GM19395 (cell line): ENCODE measurements at regions not wholly inside any gene's neighbourhood (a gene's known extent, or its start where the extent isn't known, plus 50 kb on each side); places are given as distances from the start of the nearest gene placed in this dataset.

Experiments
- ATAC-seq: cut with Tn5 transposase; IDR thresholded peaks from one replicate; pipeline ENCODE4 v1.9.1; 2021; ENCODE audit warnings: mild to moderate bottlenecking, moderate library complexity; ENCODE audit not compliant: unreplicated experiment

DNA sequence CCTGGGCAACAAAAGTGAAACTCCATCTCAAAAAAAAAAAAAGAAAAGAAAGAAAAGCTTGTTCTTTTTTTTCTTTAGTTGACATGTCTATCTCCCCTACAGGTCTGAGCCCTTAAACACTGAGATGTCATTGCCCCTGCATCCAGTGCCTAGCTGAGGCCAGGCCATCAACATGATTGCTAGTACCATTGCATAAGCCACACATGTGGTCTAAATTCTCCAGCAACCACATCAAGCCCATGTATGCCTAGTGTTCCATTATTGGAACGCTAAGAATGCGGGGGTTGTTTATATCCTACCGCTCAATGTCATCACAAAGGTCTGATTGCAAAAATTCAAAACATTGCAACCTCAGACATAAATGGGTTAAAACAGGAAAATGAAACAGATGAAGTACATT is 62.7 kb downstream of the NPTX2 start:
- no peak for ATAC-seq

DNA sequence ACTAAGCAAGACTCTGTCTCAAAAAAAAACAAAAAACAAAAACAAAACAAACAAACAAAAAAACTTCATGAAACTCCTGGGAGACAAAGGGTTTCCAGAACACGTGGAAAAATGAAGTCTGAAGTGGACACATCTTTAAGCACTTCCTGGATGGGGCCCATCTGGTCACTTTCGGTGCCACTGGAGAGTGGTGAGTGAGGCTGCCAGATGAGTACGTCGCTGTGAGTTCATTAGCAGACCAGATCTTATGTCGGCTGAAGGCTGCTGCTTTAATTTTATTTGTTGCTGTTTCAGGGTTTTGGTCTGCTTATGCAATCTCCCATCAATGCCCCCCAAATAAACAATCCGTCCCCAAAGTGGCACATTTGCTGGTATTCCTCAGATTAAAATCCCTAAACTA is 64.4 kb downstream of the NPTX2 start:
- ATAC-seq: no peak

DNA sequence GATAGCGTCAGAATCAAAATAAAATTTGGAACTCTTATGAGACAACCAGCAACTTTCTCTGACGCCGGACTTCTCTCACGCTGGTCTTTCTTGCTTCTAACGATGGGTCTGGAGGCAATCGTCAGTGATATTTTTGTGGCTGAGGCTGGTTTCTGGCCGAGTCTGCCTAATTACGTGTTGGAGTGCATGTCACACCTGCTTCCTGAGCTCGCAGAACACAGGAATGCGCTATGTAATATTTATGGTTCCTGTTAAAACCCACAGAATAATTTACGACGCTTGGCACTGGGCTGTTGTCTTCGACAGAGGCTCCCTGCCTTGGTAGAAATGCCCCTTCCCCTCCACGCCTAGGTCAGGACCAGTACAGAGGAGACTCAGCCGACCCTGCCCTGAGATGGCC is 64.9 kb downstream of the NPTX2 start:
- ATAC-seq: no peak

DNA sequence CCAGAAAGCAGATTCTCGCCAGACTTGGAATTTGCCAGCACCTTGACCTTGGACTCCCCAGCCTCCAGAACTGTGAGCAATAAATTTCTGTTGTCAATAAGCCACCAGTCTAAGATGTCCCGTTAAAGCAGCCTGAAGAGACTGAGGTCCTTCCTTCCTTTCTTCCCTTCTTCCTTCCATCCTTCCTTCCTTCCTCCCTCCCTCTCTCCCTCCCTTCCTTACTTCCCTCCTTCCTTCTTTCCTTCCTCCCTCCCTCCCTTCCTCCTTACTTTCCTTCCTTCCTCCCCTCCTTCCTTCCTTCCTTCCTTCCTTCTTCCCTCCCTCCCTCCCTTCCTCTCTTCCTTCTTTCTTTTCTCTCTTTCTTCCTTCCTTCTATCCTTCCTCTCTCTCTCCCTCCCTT is 66.4 kb downstream of the NPTX2 start:
- no peak for ATAC-seq

DNA sequence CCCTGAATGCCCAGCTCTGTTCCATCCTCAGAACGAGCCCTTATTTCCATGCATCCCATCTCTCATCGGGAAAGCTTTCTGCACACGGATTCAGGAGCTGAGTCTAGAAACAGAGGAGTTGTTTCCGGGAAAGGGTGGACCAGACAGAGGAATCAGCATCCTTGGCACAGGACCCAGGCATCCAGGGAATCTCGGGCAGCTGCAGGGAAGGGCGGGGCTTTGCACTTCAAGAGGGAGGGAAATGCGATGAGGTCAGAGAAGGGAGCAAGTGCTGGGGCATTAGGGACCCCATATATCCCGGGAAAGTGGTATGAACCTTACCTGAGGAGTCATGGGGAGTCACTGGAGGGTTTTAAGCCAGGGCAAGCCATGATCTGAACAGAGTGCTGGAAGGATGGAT is 68.5 kb downstream of the NPTX2 start:
- ATAC-seq: no peak

DNA sequence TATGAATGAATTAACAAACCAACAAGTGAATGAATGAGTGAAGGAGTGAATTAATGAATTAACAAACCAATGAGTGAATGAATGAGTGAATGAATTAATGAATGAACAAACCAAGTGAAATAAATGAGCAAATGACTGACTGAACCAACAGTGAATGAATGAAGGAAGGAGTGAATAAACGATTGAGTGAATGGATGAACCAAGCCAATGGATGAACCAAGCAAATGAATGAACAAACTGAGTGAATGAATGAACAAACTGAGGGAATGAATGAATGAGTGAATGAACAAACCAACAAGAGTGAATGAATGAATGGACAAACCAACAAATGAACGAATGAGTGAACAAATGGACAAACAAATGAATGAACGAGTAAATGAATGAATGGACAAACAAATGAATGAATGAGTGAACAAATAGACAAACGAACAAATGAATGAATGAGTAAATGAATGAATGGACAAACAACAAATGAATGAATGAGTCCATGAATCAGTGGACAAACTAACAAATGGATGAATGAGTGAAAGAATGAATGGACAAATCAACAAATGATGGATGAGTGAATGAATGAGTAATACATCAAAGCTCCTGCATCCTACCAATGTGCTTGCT is 69.5 kb downstream of the NPTX2 start:
- no peak for ATAC-seq

DNA sequence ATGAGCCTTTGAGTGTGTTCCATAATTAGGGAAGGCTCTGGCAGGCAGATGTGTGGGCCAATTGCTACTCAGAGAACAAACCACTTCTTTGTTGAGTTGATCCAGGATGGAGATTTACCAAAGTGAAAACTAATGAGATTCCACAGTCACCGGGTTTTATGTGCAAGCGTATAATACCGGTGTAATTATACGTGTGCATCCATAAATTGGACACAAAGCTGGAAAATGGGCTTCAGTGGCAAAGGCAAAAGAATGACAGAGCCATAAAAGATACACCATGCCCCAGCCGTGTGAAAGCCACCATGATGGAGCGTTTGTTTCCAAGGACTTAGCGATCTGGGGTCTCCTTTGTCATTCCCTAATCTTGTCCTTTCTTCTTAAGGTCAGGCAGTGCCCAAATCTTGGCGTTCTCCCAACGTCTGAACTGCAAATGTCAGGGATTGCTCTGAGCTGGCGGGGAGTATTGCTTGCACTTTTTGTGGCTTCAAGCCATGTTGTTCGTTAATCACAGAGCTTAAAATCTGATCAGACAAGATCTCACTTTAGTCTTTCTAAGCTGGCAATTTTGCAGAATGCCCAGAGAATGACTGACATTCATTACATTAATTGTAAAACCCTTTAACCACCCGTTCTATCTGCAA is 70.1 kb downstream of the NPTX2 start:
- no peak for ATAC-seq

DNA sequence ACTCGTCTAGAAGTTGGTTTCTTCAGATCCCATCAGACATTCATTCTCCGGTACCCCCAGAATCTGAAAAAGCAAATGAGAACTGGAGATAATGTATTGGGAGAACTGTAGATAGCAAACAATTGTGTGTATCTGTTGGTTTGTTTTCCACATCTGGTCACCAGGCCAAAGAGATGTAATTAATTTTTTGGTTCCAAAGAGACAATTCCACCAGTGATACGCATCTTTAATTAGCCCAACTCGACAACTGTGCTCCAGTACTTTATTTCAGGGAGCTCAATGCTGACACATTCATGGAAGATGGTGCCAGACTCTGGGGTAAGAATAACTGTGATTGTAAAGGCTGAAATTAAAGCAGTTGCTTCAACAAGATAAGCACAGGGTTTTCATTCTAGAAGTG is 74.5 kb downstream of the NPTX2 start:
- no peak for ATAC-seq

DNA sequence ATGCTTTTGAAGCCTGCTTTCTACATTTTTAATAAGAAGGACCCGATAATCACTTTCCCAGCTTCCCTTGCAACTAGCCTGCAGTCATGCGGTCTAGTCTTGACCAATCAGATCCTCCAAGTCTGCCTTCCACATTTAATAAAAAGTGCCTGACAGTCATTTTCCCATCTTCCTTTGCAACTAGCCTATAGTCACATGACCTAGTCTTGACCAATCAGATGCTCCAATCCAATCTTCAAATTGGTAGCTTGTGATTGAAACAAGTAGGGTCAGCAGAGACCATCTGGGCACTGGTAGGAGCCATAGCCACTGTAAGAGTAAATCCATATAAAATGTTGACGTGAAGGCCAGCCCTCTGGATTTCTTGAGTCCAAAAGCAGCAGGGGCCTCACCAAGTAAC is 80.0 kb downstream of the NPTX2 start:
- ATAC-seq: no peak

DNA sequence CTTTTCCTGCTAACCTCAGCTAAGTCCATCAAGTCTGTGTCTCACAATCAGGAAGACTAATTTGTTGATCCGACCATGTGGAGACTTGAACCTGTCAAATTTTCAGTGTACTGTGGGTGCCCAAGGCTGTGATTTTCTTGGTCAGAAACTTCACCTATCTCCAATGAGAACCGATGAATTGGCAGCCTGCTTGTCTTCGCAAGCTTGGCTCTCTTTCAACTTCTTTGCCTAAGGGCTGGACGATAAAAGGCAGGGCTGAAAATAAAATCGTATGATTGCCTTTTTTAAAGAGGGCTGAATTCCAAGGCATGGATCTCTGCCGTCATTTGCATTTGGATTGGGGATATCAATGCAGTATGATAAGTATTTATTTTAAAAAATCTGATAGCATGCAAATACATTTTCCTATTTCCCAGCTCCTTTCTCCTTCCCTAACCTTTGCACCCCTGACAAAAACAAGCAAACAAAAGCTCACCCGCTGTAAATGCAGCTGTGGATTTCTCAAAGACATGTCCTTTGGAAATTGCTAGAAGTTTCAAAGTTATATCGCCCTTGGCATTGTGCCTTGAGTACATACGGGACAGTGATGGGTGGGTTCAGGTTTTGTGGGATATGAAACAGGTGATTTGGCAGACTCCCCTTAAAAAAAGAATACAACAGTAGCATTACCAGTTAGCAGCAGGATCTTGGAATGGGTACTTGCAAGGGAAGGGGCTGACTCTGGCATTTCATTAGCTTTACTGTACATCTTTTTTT is 80.6 kb downstream of the NPTX2 start:
- ATAC-seq: no peak

DNA sequence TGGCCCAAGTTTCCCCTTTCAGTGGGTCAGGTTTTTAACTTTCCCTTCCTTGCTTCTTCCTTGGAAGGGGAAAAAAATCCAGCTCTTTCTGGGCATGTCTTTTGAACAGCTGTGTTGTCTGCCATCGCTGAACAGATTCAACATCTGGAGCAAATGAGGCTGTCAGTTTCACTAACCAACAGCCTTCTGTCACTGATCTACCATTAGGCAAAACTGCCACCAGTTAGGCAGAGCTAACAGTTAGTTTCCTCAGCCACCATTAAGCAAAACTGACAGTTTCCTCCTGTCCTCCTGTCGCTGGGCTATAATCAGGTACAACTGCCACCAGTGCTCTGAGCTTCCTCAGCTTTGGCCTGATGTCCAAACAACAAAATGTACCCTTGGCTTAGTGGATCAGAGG is 81.9 kb downstream of the NPTX2 start:
- ATAC-seq: no peak

DNA sequence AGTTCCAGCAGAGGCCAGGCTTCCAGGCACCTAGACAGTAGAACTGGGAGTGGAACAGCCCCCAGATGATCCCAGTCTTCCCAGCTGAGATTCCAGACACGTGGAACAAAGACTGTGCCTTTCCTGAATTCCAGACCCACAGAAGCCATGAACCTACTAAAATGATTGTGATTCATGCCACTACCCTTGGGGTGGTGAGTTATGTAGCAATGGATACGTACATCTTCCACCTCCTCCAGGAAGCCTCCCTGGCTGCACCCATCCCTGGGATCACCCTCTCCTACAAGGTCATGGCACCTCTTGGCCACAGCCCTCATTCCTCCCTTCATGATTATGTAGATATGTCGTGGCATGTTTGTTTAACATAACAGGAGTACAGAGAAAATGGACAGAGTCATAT is 83.4 kb downstream of the NPTX2 start:
- ATAC-seq: no peak

DNA sequence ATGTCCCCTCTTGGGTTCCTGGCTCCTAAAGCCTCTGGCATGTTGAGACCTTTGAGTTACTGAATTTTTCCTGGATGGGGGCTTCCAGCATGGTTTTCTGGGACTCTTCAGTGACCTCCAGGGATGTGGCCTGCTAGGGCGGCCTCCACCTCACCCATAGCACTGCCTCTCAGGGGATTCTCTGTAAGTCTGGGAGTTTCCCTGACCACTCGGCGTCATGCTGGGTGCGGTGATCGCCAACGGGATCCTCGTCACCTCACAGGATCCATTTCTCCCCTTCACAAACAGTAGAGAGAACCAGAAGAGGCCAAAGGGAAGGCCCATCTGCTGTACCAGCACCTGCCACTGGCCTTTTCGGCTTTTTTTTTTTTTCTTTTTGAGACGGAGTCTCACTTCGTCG is 84.3 kb downstream of the NPTX2 start:
- no peak for ATAC-seq

DNA sequence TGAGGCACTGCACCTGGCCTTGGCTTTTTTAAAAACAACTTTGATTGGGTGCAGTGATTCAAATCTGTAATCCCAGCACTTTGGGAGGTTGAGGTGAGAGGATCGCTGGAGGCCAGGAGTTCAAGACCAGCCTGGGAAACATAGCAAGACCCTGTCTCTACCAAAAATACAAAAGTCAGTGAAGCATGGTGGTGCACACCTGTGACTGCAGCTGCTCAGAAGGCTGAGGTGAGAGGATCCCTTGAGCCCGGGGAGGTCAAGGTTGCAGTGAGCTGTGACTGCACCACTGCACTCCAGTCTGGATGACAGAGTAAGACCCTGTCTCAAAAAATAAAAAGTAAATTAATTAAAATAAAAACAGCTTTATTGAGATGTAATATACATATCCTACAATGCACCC is 84.9 kb downstream of the NPTX2 start:
- no peak for ATAC-seq

DNA sequence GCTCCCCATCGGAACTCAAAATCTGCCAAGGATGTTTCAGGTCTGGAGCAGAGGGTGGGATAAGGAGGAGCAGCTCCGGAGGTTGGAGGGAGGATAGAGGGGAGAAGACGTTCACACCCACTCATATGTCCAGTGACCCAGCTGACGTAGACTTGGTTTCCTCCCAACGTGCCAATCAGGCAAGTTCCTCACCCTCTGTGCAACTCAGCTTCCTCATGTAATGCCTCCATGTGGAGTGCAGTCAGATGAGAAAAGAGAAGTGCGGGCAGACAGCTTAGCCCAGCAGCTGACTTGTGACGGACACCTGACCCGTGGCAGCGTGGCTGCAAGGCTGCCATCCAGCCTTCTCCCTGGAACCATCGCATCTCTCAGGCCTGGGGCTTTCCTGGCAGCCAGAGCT is 86.8 kb downstream of the NPTX2 start:
- no peak for ATAC-seq

DNA sequence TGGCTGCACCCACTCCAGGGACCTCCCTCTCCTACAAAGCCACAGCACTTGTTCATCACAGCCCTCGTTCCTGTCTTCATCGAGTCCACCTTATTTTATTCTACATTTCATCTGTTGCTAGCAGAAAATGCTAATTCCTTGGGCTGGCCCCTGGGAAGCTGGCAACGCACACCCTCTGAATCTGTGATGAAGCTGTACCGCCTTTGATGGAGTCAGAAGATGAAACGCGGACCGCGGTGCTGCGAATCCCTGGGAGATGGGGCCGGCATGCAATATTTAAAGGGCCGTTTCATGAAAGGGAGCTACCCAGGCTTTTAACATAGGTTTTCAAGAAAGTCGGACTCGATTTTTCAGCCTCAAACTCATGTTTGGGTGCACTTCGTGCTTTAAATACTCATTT is 88.5 kb downstream of the NPTX2 start:
- no peak for ATAC-seq

DNA sequence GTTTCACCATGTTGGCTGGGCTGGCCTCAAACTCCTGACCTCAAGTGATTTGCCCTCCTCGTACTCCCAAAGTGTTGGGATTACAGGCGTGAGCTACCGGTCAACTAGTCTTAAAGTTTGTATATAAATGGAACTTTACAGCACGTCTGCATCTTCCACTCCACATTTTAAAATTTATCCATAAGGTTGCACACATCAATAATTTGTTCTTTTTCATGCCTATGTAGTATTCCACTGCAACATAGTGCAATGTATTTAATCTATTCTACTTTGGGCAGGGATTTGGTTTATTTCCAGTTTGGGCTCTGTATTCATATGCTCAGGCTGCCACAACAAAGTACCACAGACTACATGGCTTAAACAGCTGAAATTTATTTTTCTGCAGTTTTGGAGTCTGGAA is 90.0 kb downstream of the NPTX2 start:
- ATAC-seq: no peak

DNA sequence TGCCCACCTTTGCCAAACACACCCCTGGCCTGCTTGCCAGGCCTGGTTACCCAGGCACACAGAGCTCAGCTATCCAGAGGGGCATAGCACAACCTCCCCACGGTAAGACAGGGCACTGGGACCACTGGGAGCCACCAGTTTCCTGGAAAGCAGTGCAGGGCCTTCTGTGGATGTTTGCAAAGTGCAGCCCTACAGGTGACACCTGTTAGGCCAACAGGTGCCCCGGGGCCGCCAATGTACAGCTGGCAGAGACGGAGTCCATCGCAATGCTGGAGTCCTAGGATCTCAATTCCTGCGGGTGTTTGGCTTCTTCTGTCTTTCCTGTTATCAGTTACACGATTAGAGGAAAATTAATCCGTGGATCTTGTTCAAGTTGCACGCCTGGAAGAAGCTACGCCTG is 94.9 kb downstream of the NPTX2 start:
- no peak for ATAC-seq

DNA sequence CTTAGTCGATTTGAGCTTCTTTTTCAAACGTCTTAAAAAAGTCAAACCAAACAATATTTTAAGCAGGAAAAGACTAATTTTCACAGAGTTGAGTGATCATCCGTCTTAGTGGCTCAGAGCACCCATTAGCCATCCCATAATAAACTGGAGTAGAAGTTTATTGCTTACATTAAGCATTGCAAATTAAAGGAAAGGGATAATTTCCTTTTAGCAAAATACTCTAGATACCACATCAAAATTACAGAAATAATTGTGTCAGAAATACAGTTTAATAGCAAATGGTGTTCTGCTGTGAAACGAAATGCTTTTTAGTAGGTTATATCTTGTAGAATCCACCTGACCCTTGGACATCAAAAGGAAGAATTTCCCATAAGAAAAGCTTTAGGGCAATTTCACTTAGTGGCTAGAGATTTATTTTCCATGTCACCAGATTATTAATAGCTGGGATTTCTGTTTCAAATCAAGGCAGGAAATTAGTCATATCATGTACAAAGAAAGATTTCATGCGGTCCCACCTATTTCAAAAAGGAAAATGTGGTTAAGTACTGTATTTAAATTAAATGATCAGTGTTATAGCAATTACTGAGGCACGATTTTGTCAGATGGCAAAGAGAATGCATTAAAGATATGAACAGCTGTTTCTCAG is 96.2 kb downstream of the NPTX2 start:
- no peak for ATAC-seq

DNA sequence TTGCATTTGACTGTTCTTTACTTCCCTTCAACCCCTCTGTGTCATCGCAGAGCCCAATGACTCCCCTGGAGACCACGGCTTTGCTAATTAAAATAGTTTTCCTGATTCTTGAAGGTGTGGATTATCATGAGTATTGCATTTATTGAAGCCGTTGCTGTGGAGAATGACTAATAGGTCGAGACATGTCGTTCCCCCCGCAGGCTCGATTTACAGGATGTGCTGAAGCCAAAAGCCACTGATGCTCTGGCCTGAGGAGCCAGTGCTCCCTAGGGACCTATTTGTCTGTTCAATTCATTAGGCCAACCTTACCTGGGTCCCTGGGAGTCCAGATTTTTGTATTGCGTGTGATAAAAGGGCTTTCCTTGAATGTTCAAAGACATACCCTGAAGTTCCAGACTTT is 102.3 kb downstream of the NPTX2 start:
- no peak for ATAC-seq

DNA sequence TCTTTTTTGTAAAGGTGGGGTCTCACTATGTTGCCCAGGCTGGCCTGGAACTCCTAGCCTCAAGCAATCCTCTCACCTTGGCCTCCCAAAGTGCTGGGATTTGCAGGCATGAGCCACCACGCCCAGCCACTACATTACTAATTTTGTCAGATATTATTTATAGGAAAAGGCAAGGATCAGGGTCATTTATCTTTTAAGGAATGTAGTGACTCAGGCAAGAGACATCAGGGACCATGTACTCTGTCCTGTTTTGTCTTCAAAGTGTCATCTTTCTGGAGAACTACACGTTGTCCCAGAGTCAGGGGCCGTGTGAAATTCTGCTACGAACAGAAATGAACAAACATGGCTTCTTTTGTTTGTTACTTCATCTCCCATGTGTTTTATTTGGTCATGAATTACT is 105.3 kb downstream of the NPTX2 start:
- ATAC-seq: no peak

DNA sequence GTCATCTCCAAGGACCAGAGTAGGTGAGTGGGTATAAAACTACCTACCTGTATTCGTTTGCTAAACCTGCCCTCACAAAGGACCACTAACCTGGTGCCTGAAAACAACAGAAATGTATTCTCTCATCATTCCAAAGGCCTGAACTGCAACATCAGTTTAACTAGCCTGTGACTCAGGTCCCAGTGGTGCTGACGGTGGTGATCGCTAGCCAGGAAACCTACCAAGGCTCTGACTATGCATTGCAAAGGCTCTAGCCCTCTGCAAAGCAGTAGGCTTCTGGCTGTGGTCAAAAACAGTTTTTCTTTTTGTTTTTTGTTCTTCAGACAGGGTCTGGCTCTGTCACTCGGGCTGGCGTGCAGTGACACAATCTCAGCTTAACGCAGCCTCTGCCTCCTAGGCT is 107.5 kb downstream of the NPTX2 start:
- no peak for ATAC-seq
